HCT116 (cell line): ENCODE measurements at regions not wholly inside any gene's neighbourhood (a gene's known extent, or its start where the extent isn't known, plus 50 kb on each side); places are given as distances from the start of the nearest gene placed in this dataset.

ENCODE experiments used
- ATAC-seq: fragments of 200-7000 bp; cut with Tn5 transposase; 2 replicates; pipeline ENCODE4 v1.9.1; 2020; ENCODE audit warnings: mild to moderate bottlenecking, moderate library complexity
- BruUV-seq: library from RNA; stranded (reverse); fragments of 400-500 nt; replicated peaks from 2 replicates; lab custom pipeline; 2021; lab: Mats Ljungman, UMichigan
- CTCF ChIA-PET: fragments of 300-600 bp; sonication (Branson Sonifier 250); formaldehyde crosslinking; loops from one replicate; lab custom pipeline; 2021; ENCODE audit warnings: antibody characterized with exemption; lab: Charles Lee
- POLR2A ChIA-PET: fragments of 300-600, 350-600 bp; sonication (Branson Sonifier 250); formaldehyde crosslinking; loops from one replicate; lab custom pipeline; 2021; ENCODE audit warnings: antibody characterized with exemption; lab: Charles Lee
- RAD21 ChIA-PET, 2 experiments: fragments of 300-600 bp; sonication (Branson Sonifier 250); formaldehyde crosslinking; loops; one replicate each; lab custom pipeline; 2023; ENCODE audit warnings: low total read pairs in 2 of 2; ENCODE audit not compliant: uncharacterized antibody in 2 of 2, unreplicated experiment in 2 of 2, low non-redundant PET in 1 of 2; lab: Charles Lee
- DNase-seq: peaks from one replicate; pipeline ENCODE4 v3.0.0-alpha.2; 2010; ENCODE audit warnings: low read depth, low spot score
- H2AFZ ChIP-seq: fragments of 200-600 bp; shearing (Covaris generic), sonication (generic); 2 replicates; pipeline ENCODE4 v1.6.1; 2017; ENCODE audit warnings: low read depth, mixed run types, mixed read lengths, antibody characterized with exemption, low read length; ENCODE audit not compliant: poor library complexity, severe bottlenecking
- H3K27ac ChIP-seq: 2 replicates; pipeline ENCODE4 v1.5.1; 2012; ENCODE audit warnings: low read depth, low read length
- H3K27me3 ChIP-seq: fragments of 200-600 bp; sonication (generic); 2 replicates; pipeline ENCODE4 v1.6.1; 2016; ENCODE audit warnings: mixed run types, low read length, mixed read lengths; ENCODE audit not compliant: insufficient read depth
- H3K36me3 ChIP-seq, 2 experiments: fragments of 200-500 bp in 1 of 2; fragments of 200-600 bp in 1 of 2; sonication (Bioruptor generic) in 1 of 2; sonication (generic) in 1 of 2; 2 replicates each; pipeline versions ENCODE4 v1.5.1 to v1.6.1; 2014 to 2016; ENCODE audit warnings: low read length in 2 of 2, inconsistent platforms in 1 of 2, mixed read lengths in 1 of 2, mixed run types in 1 of 2; ENCODE audit not compliant: insufficient read depth in 2 of 2, control insufficient read depth in 1 of 2
- H3K4me1 ChIP-seq, 2 experiments: fragments of 200-600 bp in 1 of 2; sonication (generic) in 1 of 2; 2 replicates each; pipeline versions ENCODE4 v1.5.1 to v1.6.1; 2012 to 2017; ENCODE audit warnings: low read length in 2 of 2, inconsistent platforms in 1 of 2, mild to moderate bottlenecking in 1 of 2, mixed read lengths in 1 of 2, mixed run types in 1 of 2, moderate library complexity in 1 of 2; ENCODE audit not compliant: insufficient read depth in 2 of 2, control insufficient read depth in 1 of 2
- H3K4me2 ChIP-seq: fragments of 200-600 bp; sonication (generic); 2 replicates; pipeline ENCODE4 v1.6.1; 2017; ENCODE audit warnings: mixed run types, low read length, mixed read lengths
- H3K4me3 ChIP-seq, 2 experiments: fragments of 200-600 bp in 1 of 2; sonication (generic) in 1 of 2; replicated peaks in 1 of 2; 2 replicates each; pipeline ENCODE4 v1.5.1; 2011 to 2016; ENCODE audit warnings: low read length in 2 of 2, control low read depth in 1 of 2, low read depth in 1 of 2, mild to moderate bottlenecking in 1 of 2, mixed read lengths in 1 of 2, mixed run types in 1 of 2
- H3K79me2 ChIP-seq: fragments of 200-600 bp; sonication (generic); 2 replicates; pipeline ENCODE4 v1.6.1; 2017; ENCODE audit warnings: mild to moderate bottlenecking, mixed run types, low read length, moderate library complexity, mixed read lengths; ENCODE audit not compliant: insufficient read depth
- H3K9ac ChIP-seq: fragments of 200-600 bp; sonication (generic); 2 replicates; pipeline ENCODE4 v1.6.1; 2016; ENCODE audit warnings: low read length, mixed read lengths
- H3K9me2 ChIP-seq: fragments of 200-600 bp; sonication (generic), shearing (Covaris generic); 2 replicates; pipeline ENCODE4 v1.6.1; 2017; ENCODE audit warnings: mixed run types, mild to moderate bottlenecking, moderate library complexity; ENCODE audit not compliant: insufficient read depth
- H3K9me3 ChIP-seq, 2 experiments: fragments of 200-500 bp in 1 of 2; fragments of 200-600 bp in 1 of 2; sonication (Bioruptor generic) in 1 of 2; sonication (generic) in 1 of 2; 2 replicates each; pipeline ENCODE4 v1.6.1; 2014 to 2017; ENCODE audit warnings: low read length in 2 of 2, mixed read lengths in 2 of 2, inconsistent platforms in 1 of 2, low read depth in 1 of 2, mild to moderate bottlenecking in 1 of 2, mixed run types in 1 of 2, moderate library complexity in 1 of 2; ENCODE audit not compliant: control insufficient read depth in 1 of 2, insufficient read depth in 1 of 2
- H4K20me1 ChIP-seq: fragments of 200-600 bp; sonication (generic), shearing (Covaris generic); 2 replicates; pipeline ENCODE4 v1.6.1; 2017; ENCODE audit warnings: mixed run types, mild to moderate bottlenecking, moderate library complexity; ENCODE audit not compliant: insufficient read depth
- ATF3 ChIP-seq: IDR thresholded peaks from 2 replicates; pipeline ENCODE4 v1.6.1; 2012
- CBX3 ChIP-seq: IDR thresholded peaks from 2 replicates; pipeline ENCODE4 v1.6.1; 2012; ENCODE audit warnings: low read depth
- CEBPB ChIP-seq: IDR thresholded peaks from 2 replicates; pipeline ENCODE4 v1.6.1; 2012; ENCODE audit warnings: low read depth
- EGR1 ChIP-seq: IDR thresholded peaks from 2 replicates; pipeline ENCODE4 v1.6.1; 2012; ENCODE audit warnings: low read depth
- ELF1 ChIP-seq: IDR thresholded peaks from 2 replicates; pipeline ENCODE4 v1.6.1; 2012; ENCODE audit warnings: low read depth, borderline replicate concordance
- EZH2 ChIP-seq: fragments of 200-600 bp; sonication (generic); IDR thresholded peaks from 2 replicates; pipeline ENCODE4 v1.6.1; 2017; ENCODE audit warnings: antibody characterized with exemption, mixed run types
- EZH2phosphoT487 ChIP-seq: fragments of 200-600 bp; IDR thresholded peaks from 2 replicates; pipeline ENCODE4 v1.6.1; 2018; ENCODE audit warnings: antibody characterized with exemption, borderline replicate concordance
- FOSL1 ChIP-seq: IDR thresholded peaks from 2 replicates; pipeline ENCODE4 v1.6.1; 2012; ENCODE audit warnings: low read depth
- JUND ChIP-seq: IDR thresholded peaks from 2 replicates; pipeline ENCODE4 v1.6.1; 2012
- MAX ChIP-seq: IDR thresholded peaks from 2 replicates; pipeline ENCODE4 v1.6.1; 2012
- POLR2AphosphoS5 ChIP-seq: IDR thresholded peaks from 2 replicates; pipeline ENCODE4 v1.6.1; 2011; ENCODE audit warnings: mild to moderate bottlenecking, low read depth, low read length, moderate library complexity
- RAD21 ChIP-seq: IDR thresholded peaks from 2 replicates; pipeline ENCODE4 v1.6.1; 2012; ENCODE audit warnings: low read depth, mild to moderate bottlenecking
- REST ChIP-seq: IDR thresholded peaks from 2 replicates; pipeline ENCODE4 v1.6.1; 2012; ENCODE audit warnings: low read depth
- SIN3A ChIP-seq: IDR thresholded peaks from 2 replicates; pipeline ENCODE4 v1.6.1; 2012; ENCODE audit warnings: low read depth
- SRF ChIP-seq: IDR thresholded peaks from 2 replicates; pipeline ENCODE4 v1.6.1; 2012; ENCODE audit warnings: low read depth
- TCF7L2 ChIP-seq: IDR thresholded peaks from 2 replicates; pipeline ENCODE4 v1.7.0; 2011; ENCODE audit warnings: borderline replicate concordance, inconsistent platforms; ENCODE audit not compliant: insufficient read depth, insufficient read length; ENCODE audit errors: extremely low read depth
- YY1 ChIP-seq: IDR thresholded peaks from 2 replicates; pipeline ENCODE4 v1.6.1; 2011; ENCODE audit warnings: low read length, low read depth, moderate library complexity, mild to moderate bottlenecking; ENCODE audit not compliant: insufficient replicate concordance; ENCODE audit errors: extremely low read depth
- ZFX ChIP-seq: fragments of 450-650 bp; IDR thresholded peaks from 2 replicates; pipeline ENCODE4 v1.6.1; 2017
- ZNF274 ChIP-seq: fragments of 200-500 bp; sonication (Bioruptor generic); IDR thresholded peaks from 2 replicates; pipeline ENCODE4 v1.6.1; 2014; ENCODE audit warnings: mild to moderate bottlenecking, low read depth, low read length, inconsistent platforms
- intact Hi-C: fragments of 100-400 bp; cut with micrococcal nuclease; formaldehyde crosslinking; loops from 2 replicates; pipeline ENCODE4 v1.10.0; 2022

- no peaks in the 10 kb centered on the region for H3K4me1 ChIP-seq
- no peak overlapping the region for H3K9ac ChIP-seq
- H3K27ac ChIP-seq: no peak overlapping the region
- DNase-seq: no peak
- no peak overlapping the region for H3K4me2 ChIP-seq
- H3K27me3 ChIP-seq: no peaks in the 10 kb centered on the region
- H3K79me2 ChIP-seq: no peaks in the 10 kb centered on the region
- TF ChIP-seq JUND (no peak), POLR2AphosphoS5 (no peak), TCF7L2 (no peak), ATF3 (no peak), CEBPB (no peak), SIN3A (no peak)
- no peaks in the 10 kb centered on the region for H3K9me3 ChIP-seq
- ChIA-PET RAD21 (no interaction called here), CTCF (no interaction called here), POLR2A (no interaction called here)
- H4K20me1 ChIP-seq: no peaks in the 10 kb centered on the region
- no peak for ATAC-seq
- no peaks in the 10 kb centered on the region for H3K9me2 ChIP-seq
- intact Hi-C loops: no loop called here
- H3K4me3 ChIP-seq: no peak overlapping the region
- BruUV-seq: no TSS peak
- H2AFZ ChIP-seq: no peak overlapping the region
- no peaks in the 10 kb centered on the region for H3K36me3 ChIP-seq
Measured at GRCh38 chr13:60787083-60787482, 390.1 kb downstream of the TDRD3 start.

- ChIA-PET RAD21 (no interaction called here), CTCF (no interaction called here), POLR2A (no interaction called here)
- H3K27me3 ChIP-seq: no peaks in the 10 kb centered on the region
- BruUV-seq: no TSS peak
- intact Hi-C loops: no loop called here
- no peak overlapping the region for H3K4me3 ChIP-seq
- TF ChIP-seq EGR1 (no peak), ELF1 (no peak), RAD21 (no peak), CEBPB (no peak), ZNF274 (no peak), JUND (no peak), ZFX (no peak), CBX3 (no peak), MAX (no peak), YY1 (no peak), EZH2 (no peak), EZH2phosphoT487 (no peak), SRF (no peak), ATF3 (no peak), FOSL1 (no peak), POLR2AphosphoS5 (no peak), REST (no peak)
- DNase-seq (no peak), ATAC-seq (no peak)
- no peak overlapping the region for H2AFZ ChIP-seq
- H4K20me1 ChIP-seq: no peaks in the 10 kb centered on the region
- no peaks in the 10 kb centered on the region for H3K9me2 ChIP-seq
- H3K9ac ChIP-seq: no peak overlapping the region
- H3K4me1 ChIP-seq: no peaks in the 10 kb centered on the region
- no peaks in the 10 kb centered on the region for H3K79me2 ChIP-seq
- H3K27ac ChIP-seq: no peak overlapping the region
- H3K36me3 ChIP-seq: no peaks in the 10 kb centered on the region
- no peaks in the 10 kb centered on the region for H3K9me3 ChIP-seq
- no peak overlapping the region for H3K4me2 ChIP-seq
Measured at GRCh38 chr13:60772726-60773125, 375.7 kb downstream of the TDRD3 start.
